Kidney glomerular epithelial cell (primary cell): ENCODE measurements at regions not wholly inside any gene's neighbourhood (a gene's known extent, or its start where the extent isn't known, plus 50 kb on each side); places are given as distances from the start of the nearest gene placed in this dataset.
A peak's percentile ranks its signal among the peaks of the same experiment; 100 is the strongest.

Experiments used
- DNase-seq: peaks from one replicate; lab custom pipeline; 2025; lab: John Stamatoyannopoulos, UW

GRCh38 chr2:45178854-45179253 is 169.6 kb upstream of the SIX2 start:
- no peak for DNase-seq

- peak; percentile 44 for DNase-seq
Observed at GRCh38 chr2:45178359-45178758, 169.1 kb upstream of the SIX2 start.

GRCh38 chr2:45177870-45178269 is 168.6 kb upstream of the SIX2 start:
- peak; percentile 97 for DNase-seq

- DNase-seq = no peak
Observed at GRCh38 chr2:45176390-45176789, 167.1 kb upstream of the SIX2 start.

GRCh38 chr2:45173513-45173912 is 164.3 kb upstream of the SIX2 start:
- peak; percentile 89 for DNase-seq

- DNase-seq = no peak
Observed at GRCh38 chr2:45172760-45173392, 163.6 kb upstream of the SIX2 start.

- DNase-seq = no peak
Observed at GRCh38 chr2:45172142-45172541, 162.9 kb upstream of the SIX2 start.

- DNase-seq = peak; percentile 37
Observed at GRCh38 chr2:45171136-45171501, 161.9 kb upstream of the SIX2 start.

- peak; percentile 27 for DNase-seq
Observed at GRCh38 chr2:45170191-45171135, 161.2 kb upstream of the SIX2 start.

- DNase-seq = no peak
Observed at GRCh38 chr2:45169339-45170190, 160.3 kb upstream of the SIX2 start.

GRCh38 chr2:45168711-45169338 is 159.6 kb upstream of the SIX2 start:
- no peak for DNase-seq

- DNase-seq = no peak
Observed at GRCh38 chr2:45167920-45168629, 158.8 kb upstream of the SIX2 start.

GRCh38 chr2:45166229-45166890 is 157.1 kb upstream of the SIX2 start:
- DNase-seq = peak; percentile 26

- no peak for DNase-seq
Observed at GRCh38 chr2:45162711-45163110, 153.5 kb upstream of the SIX2 start.

- DNase-seq = no peak
Observed at GRCh38 chr2:45156605-45157004, 147.4 kb upstream of the SIX2 start.

GRCh38 chr2:45154606-45155155 is 145.4 kb upstream of the SIX2 start:
- no peak for DNase-seq

- DNase-seq = no peak
Observed at GRCh38 chr2:45154144-45154543, 144.9 kb upstream of the SIX2 start.

GRCh38 chr2:45153121-45153520 is 143.9 kb upstream of the SIX2 start:
- no peak for DNase-seq

- no peak for DNase-seq
Observed at GRCh38 chr2:45152691-45153090, 143.4 kb upstream of the SIX2 start.

GRCh38 chr2:45145073-45145899 is 136.0 kb upstream of the SIX2 start:
- no peak for DNase-seq
